GM20000 (cell line): ENCODE measurements at regions not wholly inside any gene's neighbourhood (a gene's known extent, or its start where the extent isn't known, plus 50 kb on each side); places are given as distances from the start of the nearest gene placed in this dataset.

Experiments
- DNase-seq: peaks from one replicate; pipeline ENCODE4 v3.0.0; 2012; ENCODE audit warnings: low spot score
- CTCF ChIP-seq: IDR thresholded peaks from 2 replicates; pipeline ENCODE4 v1.5.1; 2012; ENCODE audit warnings: mild to moderate bottlenecking, control low read depth; ENCODE audit errors: extremely low read depth, missing control alignments

- DNase-seq = no peak
These were observed 666.7 kb upstream of the ADAMTS5 start for GRCh38 chr21:27633631-27634030.

GRCh38 chr21:27631471-27631870 is 664.6 kb upstream of the ADAMTS5 start:
- TF ChIP-seq CTCF = no peak
- no peak for DNase-seq

More at GRCh38 chr21:27633631-27634030, 666.7 kb upstream of the ADAMTS5 start:
- no peak for TF ChIP-seq CTCF

GRCh38 chr21:27622631-27623030 is 655.7 kb upstream of the ADAMTS5 start:
- no peak for TF ChIP-seq CTCF
- no peak for DNase-seq

GRCh38 chr21:27614231-27614630 is 647.3 kb upstream of the ADAMTS5 start:
- no peak for DNase-seq
- TF ChIP-seq CTCF = no peak

- TF ChIP-seq CTCF = no peak
- DNase-seq = no peak
These were observed 639.5 kb upstream of the ADAMTS5 start for GRCh38 chr21:27606422-27606821.

- no peak for TF ChIP-seq CTCF
- no peak for DNase-seq
These were observed 629.3 kb upstream of the ADAMTS5 start for GRCh38 chr21:27596196-27596595.

GRCh38 chr21:27595716-27596115 is 628.8 kb upstream of the ADAMTS5 start:
- TF ChIP-seq CTCF = no peak
- no peak for DNase-seq
